KBM-7 (cell line): ENCODE measurements at regions not wholly inside any gene's neighbourhood (a gene's known extent, or its start where the extent isn't known, plus 50 kb on each side); places are given as distances from the start of the nearest gene placed in this dataset.

Experiments used
- DNase-seq: peaks from one replicate; pipeline ENCODE4 v3.0.0-alpha.2; 2015
- in situ Hi-C: fragments of 300-500 bp; cut with MboI; formaldehyde crosslinking; loops from 2 replicates; pipeline ENCODE4 v1.14.3; 2020; ENCODE audit warnings: low sequenced_read_pairs, low pct_unique_long_range_greater_than_20kb, mixed read lengths

DNA sequence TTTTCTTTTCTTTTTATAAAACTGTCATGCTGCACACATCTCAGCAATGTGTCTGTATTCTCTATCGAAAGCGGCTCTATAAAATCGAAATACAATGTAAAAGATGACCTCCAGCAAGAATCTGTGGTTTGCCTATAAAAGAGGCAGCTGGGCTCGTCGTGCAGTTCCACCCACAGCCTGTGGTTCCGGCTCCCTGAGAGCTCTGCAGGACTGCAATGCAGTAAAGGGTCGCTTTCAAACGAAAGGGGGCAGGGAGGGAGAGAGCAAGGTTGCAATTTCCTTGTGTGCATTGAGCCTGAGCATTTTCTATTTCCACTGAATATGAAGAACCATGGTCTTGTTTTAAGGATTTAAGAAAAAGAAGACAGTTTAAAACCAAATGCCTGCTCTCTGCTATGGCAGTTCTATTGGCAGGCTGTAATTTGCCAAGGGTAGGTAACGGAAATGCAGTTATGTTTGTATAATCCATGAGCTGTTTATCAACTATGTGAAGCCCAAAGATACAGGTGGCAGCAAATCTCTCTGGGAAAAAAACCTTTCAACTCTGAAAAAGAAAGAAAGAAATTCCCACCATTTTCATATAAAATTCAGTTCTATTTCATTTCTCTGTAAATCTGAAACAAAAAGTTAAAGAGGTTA is 236.5 kb downstream of the HACE1 start:
- in situ Hi-C loops: no loop called here
- DNase-seq: peak; percentile 67

DNA sequence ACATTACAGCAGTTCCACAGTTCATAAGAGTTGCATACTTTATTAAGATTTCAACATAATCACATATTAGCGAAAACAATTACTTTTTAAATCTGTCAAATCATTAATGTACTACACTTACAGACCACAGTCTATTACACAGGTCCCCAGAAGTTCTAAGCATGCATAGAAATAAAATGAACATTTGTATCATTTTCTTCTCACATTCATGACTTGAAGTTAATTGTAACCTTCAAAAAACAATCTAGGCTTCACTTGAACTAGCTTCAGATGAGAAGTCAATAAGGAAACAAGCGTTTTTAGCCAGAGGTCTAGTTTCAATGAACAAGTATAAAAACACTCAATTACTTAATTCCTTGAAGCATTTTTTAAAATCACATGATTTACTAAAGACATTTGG is 238.3 kb downstream of the HACE1 start:
- DNase-seq: no peak
- in situ Hi-C loops: no loop called here

DNA sequence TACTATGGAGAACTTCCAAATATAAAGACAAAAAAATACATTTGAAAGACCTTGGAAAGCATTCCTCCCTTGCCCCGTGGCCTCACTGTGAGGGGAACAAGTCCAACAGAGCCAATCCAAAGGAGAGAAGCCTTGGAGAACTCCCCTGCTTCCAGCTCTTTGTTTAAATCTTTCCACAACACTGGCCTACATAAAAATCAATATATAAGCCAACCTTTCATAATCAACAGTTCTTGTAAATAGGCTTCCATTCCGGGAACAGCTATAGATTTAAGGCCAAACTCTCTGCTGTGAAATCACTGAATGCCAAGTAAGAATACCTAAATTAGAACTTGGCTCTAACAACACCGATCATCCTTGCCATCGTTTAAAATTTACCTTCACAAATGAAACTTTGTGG is 242.1 kb downstream of the HACE1 start:
- in situ Hi-C loops: no loop called here

GRCh38 chr6:104614394-104614793 is 245.3 kb downstream of the HACE1 start:
- DNase-seq: no peak
- in situ Hi-C loops: no loop called here

More for the DNA sequence above, 242.1 kb downstream of the HACE1 start:
- DNase-seq: no peak

GRCh38 chr6:104613416-104614001 is 246.2 kb downstream of the HACE1 start:
- in situ Hi-C loops: no loop called here
- no peak for DNase-seq

DNA sequence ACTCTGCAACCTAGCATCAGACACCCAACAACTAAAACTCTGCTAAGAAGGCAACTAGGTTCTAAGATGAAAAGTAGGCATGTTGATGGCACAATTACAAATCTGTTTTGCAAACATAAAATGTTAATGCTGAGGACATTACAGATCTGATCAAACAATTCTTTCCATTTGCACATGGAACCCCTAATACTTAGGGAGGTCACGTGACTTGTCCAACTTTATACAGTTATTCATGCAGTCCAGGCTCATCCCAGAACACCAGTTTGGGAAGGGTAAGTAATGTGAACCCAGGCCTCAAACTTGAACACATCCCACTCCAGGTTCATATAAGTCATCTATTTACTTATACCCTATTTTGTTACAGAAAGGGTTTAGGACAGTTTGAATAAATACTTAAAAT is 247.2 kb downstream of the HACE1 start:
- in situ Hi-C loops: no loop called here
- DNase-seq: no peak

DNA sequence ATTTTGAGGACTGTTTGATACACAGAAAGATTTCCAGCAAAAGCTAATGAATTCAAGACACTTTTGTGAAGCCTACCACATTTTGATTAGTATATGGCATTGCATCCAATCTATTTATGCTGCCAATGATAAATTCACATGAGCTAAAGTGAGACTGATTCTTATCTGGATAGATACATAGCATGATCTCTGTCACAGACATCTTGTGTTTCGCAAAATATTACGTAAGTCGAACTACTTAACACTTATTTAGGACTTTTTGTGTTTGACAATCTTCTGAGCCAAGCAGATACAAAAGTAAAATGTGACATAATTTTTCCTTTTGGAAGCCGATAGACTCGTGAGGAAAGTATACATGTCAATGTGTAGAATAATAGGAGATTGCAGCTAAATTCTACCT is 251.6 kb downstream of the HACE1 start:
- no peak for DNase-seq
- in situ Hi-C loops: no loop called here

GRCh38 chr6:104607501-104607900 is 252.2 kb downstream of the HACE1 start:
- in situ Hi-C loops: no loop called here
- no peak for DNase-seq

- in situ Hi-C loops: no loop called here
- DNase-seq: no peak
Observed at GRCh38 chr6:104606361-104606760, 253.4 kb downstream of the HACE1 start.

DNA sequence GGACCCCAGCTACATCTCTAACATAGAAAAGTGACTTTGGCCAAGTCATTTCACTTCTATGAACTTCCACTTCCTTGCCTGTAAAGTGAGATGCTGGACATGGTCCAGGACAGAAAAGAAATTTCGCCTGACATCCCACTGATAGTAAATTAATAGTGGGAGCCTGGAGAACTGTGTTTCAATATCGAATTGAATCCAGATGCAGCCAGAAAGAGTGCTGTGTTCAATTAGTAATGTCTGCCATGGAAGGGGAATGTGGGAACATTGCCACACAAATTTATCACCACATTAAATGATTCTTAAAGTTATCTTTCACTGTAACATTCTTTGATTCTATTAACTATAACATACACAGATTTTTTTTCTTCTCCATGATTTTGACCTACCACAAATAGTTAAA is 255.0 kb downstream of the HACE1 start:
- in situ Hi-C loops: no loop called here

GRCh38 chr6:104603108-104603745 is 256.5 kb downstream of the HACE1 start:
- peak; percentile 25 for DNase-seq
- in situ Hi-C loops: no loop called here

More for the DNA sequence above, 255.0 kb downstream of the HACE1 start:
- no peak for DNase-seq

DNA sequence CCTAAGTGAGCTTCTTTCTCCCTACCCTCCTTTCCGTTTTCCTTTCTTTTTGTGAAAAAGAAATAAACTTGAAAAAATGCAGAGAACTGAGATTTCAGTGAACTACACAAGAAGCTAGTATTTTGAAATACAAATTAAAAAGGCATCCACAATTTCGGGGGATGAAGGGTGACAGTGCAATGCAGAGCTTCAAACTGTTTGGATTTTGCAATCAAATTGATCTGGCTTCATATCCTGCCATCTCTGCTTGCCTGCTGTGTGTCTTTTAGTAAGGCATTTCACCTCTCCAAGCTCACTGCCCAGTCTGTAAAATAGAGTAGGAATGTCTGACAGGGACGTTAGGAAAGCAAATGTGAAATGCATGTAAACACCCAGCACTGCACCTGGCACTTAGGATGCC is 258.0 kb downstream of the HACE1 start:
- DNase-seq: no peak
- in situ Hi-C loops: no loop called here

- no peak for DNase-seq
- in situ Hi-C loops: no loop called here
Observed at GRCh38 chr6:104601131-104601651, 258.5 kb downstream of the HACE1 start.

GRCh38 chr6:104600639-104600931 is 259.1 kb downstream of the HACE1 start:
- in situ Hi-C loops: no loop called here
- DNase-seq: no peak

DNA sequence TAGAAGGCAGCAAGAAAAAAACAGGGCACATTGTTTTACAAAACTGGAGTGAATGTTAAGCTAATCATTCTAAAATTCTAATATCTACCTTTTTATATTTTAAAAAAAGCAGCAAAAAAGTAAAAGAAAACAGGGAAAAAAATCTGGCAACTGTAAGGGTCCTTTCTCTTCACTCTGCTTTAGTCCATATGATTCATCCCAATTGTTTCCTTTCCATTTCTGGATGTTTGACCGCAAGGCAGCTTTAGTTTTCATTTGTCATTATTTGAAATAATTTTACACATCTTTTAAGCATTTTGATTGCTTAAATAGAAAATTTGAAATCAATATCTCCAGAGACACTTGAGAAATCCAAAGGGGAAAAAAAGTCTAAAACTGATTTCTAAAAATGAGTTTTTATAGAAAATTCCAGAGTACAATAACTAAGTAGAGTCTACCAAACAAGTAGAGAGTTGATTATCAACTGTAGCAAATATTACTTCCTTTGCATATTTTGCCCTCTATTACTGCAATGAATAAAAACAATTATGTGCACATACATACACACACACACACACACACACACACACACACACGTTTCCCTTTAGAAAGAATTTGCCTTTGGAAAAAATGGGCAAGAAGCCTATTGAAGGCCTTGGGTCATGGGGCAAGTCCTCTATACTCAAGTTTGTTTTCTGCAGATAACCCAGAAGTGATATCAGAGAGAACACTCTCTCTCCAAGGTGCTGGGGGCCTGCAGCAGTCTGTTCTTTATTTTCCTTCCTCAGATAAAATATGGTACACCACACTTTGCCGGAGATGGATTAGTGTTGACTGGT is 259.7 kb downstream of the HACE1 start:
- in situ Hi-C loops: no loop called here
- no peak for DNase-seq

- DNase-seq: no peak
- in situ Hi-C loops: no loop called here
Observed at GRCh38 chr6:104597541-104598050, 262.1 kb downstream of the HACE1 start.

DNA sequence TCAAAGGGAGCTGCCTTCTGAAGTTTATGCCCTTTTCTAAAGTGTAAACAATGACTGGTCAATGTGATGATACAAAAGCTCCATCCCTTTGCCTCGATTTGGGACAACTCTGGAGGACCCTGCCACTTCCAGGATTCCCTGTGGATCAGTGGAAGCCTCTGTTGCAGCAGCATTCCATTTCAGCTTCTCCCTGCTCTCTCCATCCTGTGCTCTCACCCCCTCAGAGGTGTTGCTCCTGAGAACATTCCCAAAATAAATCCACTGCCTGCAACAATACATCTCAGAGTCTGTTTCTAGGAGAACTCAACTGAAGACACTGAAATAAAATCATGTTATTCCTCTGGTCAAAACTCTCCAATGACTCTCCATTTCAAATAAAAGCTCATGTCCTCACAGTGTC is 263.6 kb downstream of the HACE1 start:
- in situ Hi-C loops: no loop called here
- DNase-seq: no peak

GRCh38 chr6:104595311-104595820 is 264.4 kb downstream of the HACE1 start:
- DNase-seq: no peak
- in situ Hi-C loops: no loop called here

DNA sequence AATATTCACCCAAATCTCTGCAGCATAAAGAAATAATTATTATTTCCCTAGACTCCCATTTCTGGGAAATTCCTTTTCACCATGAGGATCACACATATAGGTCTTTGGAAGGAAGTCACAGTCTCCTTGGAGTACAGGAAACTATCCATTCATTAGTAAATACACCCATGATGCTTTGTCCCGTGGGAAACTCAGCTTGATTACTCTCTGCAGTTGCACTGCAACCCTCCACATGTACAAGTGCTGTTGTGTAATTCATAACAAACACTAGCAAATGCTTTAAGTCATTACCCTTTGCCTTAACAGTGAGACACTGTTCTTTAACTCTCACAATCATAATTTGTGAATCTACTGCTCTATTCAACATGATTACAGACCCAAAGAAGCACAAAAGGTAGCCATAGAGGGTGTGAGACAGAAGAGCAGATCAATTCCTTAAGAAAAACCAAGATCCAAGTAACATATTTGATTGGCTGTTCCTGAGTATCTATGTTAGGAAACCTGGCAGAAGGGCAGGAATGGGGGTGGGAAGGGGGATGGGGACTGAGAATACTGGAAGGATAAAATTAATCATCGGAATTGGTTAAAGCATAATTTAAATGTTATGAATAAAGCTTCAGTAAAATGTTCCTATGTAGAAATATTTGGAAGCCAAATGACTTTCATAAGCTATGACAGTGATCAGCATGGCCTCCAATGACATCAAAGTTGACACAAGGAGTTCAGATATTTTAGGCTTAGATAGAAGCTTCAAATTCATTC is 268.0 kb downstream of the HACE1 start:
- no peak for DNase-seq
- in situ Hi-C loops: no loop called here
